B cell (primary cell): ENCODE measurements at regions not wholly inside any gene's neighbourhood (a gene's known extent, or its start where the extent isn't known, plus 50 kb on each side); places are given as distances from the start of the nearest gene placed in this dataset.

Experiments used
- ATAC-seq: fragments of 200-7000 bp; cut with Tn5 transposase; one replicate; pipeline ENCODE4 v1.10.0; 2021; ENCODE audit warnings: low read depth, mild to moderate bottlenecking, moderate number of reproducible peaks, moderate library complexity
- CTCF ChIA-PET: fragments of 350-600 bp; sonication (Branson Sonifier 250); formaldehyde crosslinking; loops from one replicate; lab custom pipeline; 2021; ENCODE audit warnings: antibody characterized with exemption, inconsistent platforms; lab: Charles Lee
- POLR2A ChIA-PET: fragments of 350-600 bp; sonication (Branson Sonifier 250); formaldehyde crosslinking; loops from one replicate; lab custom pipeline; 2021; ENCODE audit warnings: antibody characterized with exemption; lab: Charles Lee
- DNase-seq: peaks from one replicate; pipeline ENCODE4 v3.0.0; 2013
- H2AFZ ChIP-seq: 2 replicates; pipeline ENCODE4 v1.6.1; 2012; ENCODE audit warnings: mild to moderate bottlenecking, low read depth, low read length; ENCODE audit not compliant: insufficient read depth, poor library complexity, severe bottlenecking
- H3K27ac ChIP-seq, 2 donors: 1 replicate in 1 of 2; 2 replicates in 1 of 2; pipeline ENCODE4 v1.5.1; 2012 to 2013; ENCODE audit warnings: low read length in 2 of 2, mild to moderate bottlenecking in 2 of 2, moderate library complexity in 1 of 2
- H3K27me3 ChIP-seq, 4 experiments: fragments of 200-600 bp in 1 of 4; sonication (generic) in 1 of 4; replicated peaks in 1 of 4; 1 replicate in 2 of 4; 2 replicates in 2 of 4; pipeline versions ENCODE4 v1.6.1 to v1.7.0; 2013 to 2016; ENCODE audit warnings: low read length in 3 of 4, mild to moderate bottlenecking in 2 of 4, mixed read lengths in 1 of 4, moderate library complexity in 1 of 4; ENCODE audit not compliant: insufficient read depth in 4 of 4, control insufficient read depth in 3 of 4; ENCODE audit errors: control extremely low read depth in 1 of 4
- H3K36me3 ChIP-seq, 2 experiments: replicated peaks in 1 of 2; 1 replicate in 1 of 2; 2 replicates in 1 of 2; pipeline versions ENCODE4 v1.6.1 to v1.7.1; 2013; ENCODE audit warnings: low read length in 1 of 2; ENCODE audit not compliant: insufficient read depth in 2 of 2, control insufficient read depth in 1 of 2; ENCODE audit errors: control extremely low read depth in 1 of 2, extremely low read depth in 1 of 2
- H3K4me1 ChIP-seq, 2 donors: fragments of 200-600 bp in 1 of 2; sonication (generic) in 1 of 2; 1 replicate in 1 of 2; 2 replicates in 1 of 2; pipeline versions ENCODE4 v1.5.1 to v1.6.1; 2013 to 2017; ENCODE audit warnings: low read length in 2 of 2; ENCODE audit not compliant: control insufficient read depth in 2 of 2, insufficient read depth in 2 of 2
- H3K4me2 ChIP-seq: replicated peaks from 2 replicates; pipeline ENCODE3; 2012; ENCODE audit warnings: mild to moderate bottlenecking, low read depth, low read length; ENCODE audit not compliant: poor library complexity, severe bottlenecking
- H3K4me3 ChIP-seq, 5 experiments: fragments of 200-600 bp in 1 of 5; sonication (generic) in 1 of 5; 1 replicate in 3 of 5; 2 replicates in 2 of 5; pipeline versions ENCODE4 v1.5.1 to v1.7.0; 2011 to 2016; ENCODE audit warnings: low read length in 4 of 5, mild to moderate bottlenecking in 4 of 5, low read depth in 2 of 5, control low read depth in 1 of 5, moderate library complexity in 1 of 5; ENCODE audit not compliant: insufficient read depth in 1 of 5; ENCODE audit errors: control extremely low read depth in 1 of 5, extremely low read depth in 1 of 5
- H3K79me2 ChIP-seq: fragments of 200-600 bp; sonication (generic); one replicate; pipeline ENCODE4 v1.6.0; 2016; ENCODE audit warnings: low read length; ENCODE audit not compliant: control insufficient read depth, insufficient read depth
- H3K9ac ChIP-seq: fragments of 200-600 bp; sonication (generic); 2 replicates; pipeline ENCODE4 v1.6.1; 2017; ENCODE audit warnings: mild to moderate bottlenecking, low read length, moderate library complexity
- H3K9me3 ChIP-seq, 3 donors: one replicate each; pipeline versions ENCODE4 v1.6.1 to v1.7.1; 2013; ENCODE audit warnings: low read length in 2 of 3; ENCODE audit not compliant: control insufficient read depth in 2 of 3, insufficient read depth in 1 of 3; ENCODE audit errors: control extremely low read depth in 1 of 3
- H4K20me1 ChIP-seq: 2 replicates; pipeline ENCODE4 v1.6.0; 2012; ENCODE audit warnings: mild to moderate bottlenecking, low read length; ENCODE audit not compliant: insufficient read depth, control insufficient read depth, poor library complexity, severe bottlenecking
- H3K27ac Mint-ChIP-seq: one replicate; pipeline ENCODE4 v1.8.0; 2021; ENCODE audit warnings: mixed read lengths
- H3K27me3 Mint-ChIP-seq: one replicate; pipeline ENCODE4 v1.8.0; 2021; ENCODE audit warnings: mixed read lengths
- H3K4me1 Mint-ChIP-seq: one replicate; pipeline ENCODE4 v1.8.0; 2021; ENCODE audit warnings: mixed read lengths
- H3K4me3 Mint-ChIP-seq: one replicate; pipeline ENCODE4 v1.8.0; 2021; ENCODE audit warnings: mixed read lengths
- H3K9me3 Mint-ChIP-seq: one replicate; pipeline ENCODE4 v1.8.0; 2022; ENCODE audit warnings: mixed read lengths; ENCODE audit not compliant: insufficient read depth
- EZH2 ChIP-seq: IDR thresholded peaks from 2 replicates; pipeline ENCODE4 v1.6.1; 2012; ENCODE audit warnings: borderline replicate concordance, low read depth, mild to moderate bottlenecking, moderate library complexity, low read length; ENCODE audit not compliant: insufficient read depth, poor library complexity, severe bottlenecking
- WGBS: methylation state at CpG from one replicate; pipeline ENCODE4 v1.1.5; 2013; ENCODE audit warnings: missing lambda C conversion rate; ENCODE audit not compliant: insufficient coverage; 5-methylcytosine and 5-hydroxymethylcytosine counted together
- intact Hi-C: fragments of 100-400 bp; cut with micrococcal nuclease; formaldehyde crosslinking; loops from one replicate; pipeline ENCODE4 v1.10.0; 2022
- TF ChIP-seq, protein P1 (sequence below): fragments of 200-600 bp; IDR thresholded peaks from one replicate; pipeline ENCODE4 v1.8.0; 2022; ENCODE audit warnings: antibody characterized with exemption, mild to moderate bottlenecking

GRCh38 chr13:94902722-94903407 lies 190.5 kb upstream of the SOX21 start:
- intact Hi-C loops = no loop called here
- Mint-ChIP-seq H3K27me3 (no peaks in the 10 kb centered on the region), H3K27ac (no peak overlapping the region), H3K9me3 (no peaks in the 10 kb centered on the region), H3K4me1 (no peaks in the 10 kb centered on the region), H3K4me3 (no peak overlapping the region)
- Histone ChIP-seq H3K4me3 (no peak overlapping the region), H3K79me2 (no peaks in the 10 kb centered on the region), H3K9ac (no peak overlapping the region), H3K9me3 (no peaks in the 10 kb centered on the region), H3K36me3 (no peaks in the 10 kb centered on the region), H3K27ac (no peak overlapping the region), H3K27me3 (no peaks in the 10 kb centered on the region), H3K4me1 (no peaks in the 10 kb centered on the region), H4K20me1 (no peaks in the 10 kb centered on the region), H2AFZ (no peak overlapping the region), H3K4me2 (no peak overlapping the region)
- no peak for DNase-seq
- WGBS = 93% methylated on average over 4 of the region's 4 CpGs
- ATAC-seq = no peak
- CTCF ChIA-PET = no interaction called here
- POLR2A ChIA-PET = no interaction called here
- TF ChIP-seq, protein P1, sequence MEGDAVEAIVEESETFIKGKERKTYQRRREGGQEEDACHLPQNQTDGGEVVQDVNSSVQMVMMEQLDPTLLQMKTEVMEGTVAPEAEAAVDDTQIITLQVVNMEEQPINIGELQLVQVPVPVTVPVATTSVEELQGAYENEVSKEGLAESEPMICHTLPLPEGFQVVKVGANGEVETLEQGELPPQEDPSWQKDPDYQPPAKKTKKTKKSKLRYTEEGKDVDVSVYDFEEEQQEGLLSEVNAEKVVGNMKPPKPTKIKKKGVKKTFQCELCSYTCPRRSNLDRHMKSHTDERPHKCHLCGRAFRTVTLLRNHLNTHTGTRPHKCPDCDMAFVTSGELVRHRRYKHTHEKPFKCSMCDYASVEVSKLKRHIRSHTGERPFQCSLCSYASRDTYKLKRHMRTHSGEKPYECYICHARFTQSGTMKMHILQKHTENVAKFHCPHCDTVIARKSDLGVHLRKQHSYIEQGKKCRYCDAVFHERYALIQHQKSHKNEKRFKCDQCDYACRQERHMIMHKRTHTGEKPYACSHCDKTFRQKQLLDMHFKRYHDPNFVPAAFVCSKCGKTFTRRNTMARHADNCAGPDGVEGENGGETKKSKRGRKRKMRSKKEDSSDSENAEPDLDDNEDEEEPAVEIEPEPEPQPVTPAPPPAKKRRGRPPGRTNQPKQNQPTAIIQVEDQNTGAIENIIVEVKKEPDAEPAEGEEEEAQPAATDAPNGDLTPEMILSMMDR = no peak
- TF ChIP-seq EZH2 = no peak

- Histone ChIP-seq H2AFZ (no peak overlapping the region), H3K4me3 (no peak overlapping the region), H3K36me3 (no peaks in the 10 kb centered on the region), H4K20me1 (no peaks in the 10 kb centered on the region), H3K79me2 (no peaks in the 10 kb centered on the region), H3K4me1 (no peaks in the 10 kb centered on the region), H3K9ac (no peak overlapping the region), H3K27me3 (no peaks in the 10 kb centered on the region), H3K9me3 (no peaks in the 10 kb centered on the region), H3K27ac (no peak overlapping the region), H3K4me2 (no peak overlapping the region)
- ChIA-PET POLR2A (no interaction called here), CTCF (no interaction called here)
- Mint-ChIP-seq H3K27ac (no peak overlapping the region), H3K9me3 (no peaks in the 10 kb centered on the region), H3K4me1 (no peaks in the 10 kb centered on the region), H3K4me3 (no peak overlapping the region), H3K27me3 (no peaks in the 10 kb centered on the region)
- intact Hi-C loops = no loop called here
- DNase-seq (no peak), ATAC-seq (no peak)
- no peak for TF ChIP-seq EZH2
- TF ChIP-seq, protein P1 = no peak
- 100% methylated on average over 1 of the region's 3 CpGs for WGBS
Observed at GRCh38 chr13:94901070-94901469, 188.7 kb upstream of the SOX21 start.
